HG03139 (cell line): ENCODE measurements at regions not wholly inside any gene's neighbourhood (a gene's known extent, or its start where the extent isn't known, plus 50 kb on each side); places are given as distances from the start of the nearest gene placed in this dataset.

ENCODE experiments used
- ATAC-seq: cut with Tn5 transposase; IDR thresholded peaks from one replicate; pipeline ENCODE4 v1.9.1; 2021; ENCODE audit not compliant: unreplicated experiment

DNA sequence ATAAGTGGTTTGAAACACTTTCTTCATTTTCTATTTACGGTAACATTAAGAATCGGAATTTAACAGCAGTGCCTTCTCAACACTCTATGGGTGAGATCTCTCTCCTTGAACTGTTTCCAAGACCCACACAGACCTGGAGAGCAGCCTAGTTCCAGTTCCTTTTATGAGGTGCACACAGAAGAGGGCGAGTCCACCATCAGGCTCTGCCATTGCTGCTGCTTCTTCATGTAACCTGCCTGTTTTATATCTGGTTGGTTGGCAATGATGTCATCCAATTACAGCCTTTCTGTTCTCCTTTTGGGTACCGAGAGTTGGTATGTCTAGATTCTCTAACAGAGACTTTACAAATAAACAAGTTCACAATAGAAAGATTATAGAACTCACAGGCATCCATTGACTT lies 225.7 kb downstream of the UTP18 start:
- ATAC-seq = no peak

DNA sequence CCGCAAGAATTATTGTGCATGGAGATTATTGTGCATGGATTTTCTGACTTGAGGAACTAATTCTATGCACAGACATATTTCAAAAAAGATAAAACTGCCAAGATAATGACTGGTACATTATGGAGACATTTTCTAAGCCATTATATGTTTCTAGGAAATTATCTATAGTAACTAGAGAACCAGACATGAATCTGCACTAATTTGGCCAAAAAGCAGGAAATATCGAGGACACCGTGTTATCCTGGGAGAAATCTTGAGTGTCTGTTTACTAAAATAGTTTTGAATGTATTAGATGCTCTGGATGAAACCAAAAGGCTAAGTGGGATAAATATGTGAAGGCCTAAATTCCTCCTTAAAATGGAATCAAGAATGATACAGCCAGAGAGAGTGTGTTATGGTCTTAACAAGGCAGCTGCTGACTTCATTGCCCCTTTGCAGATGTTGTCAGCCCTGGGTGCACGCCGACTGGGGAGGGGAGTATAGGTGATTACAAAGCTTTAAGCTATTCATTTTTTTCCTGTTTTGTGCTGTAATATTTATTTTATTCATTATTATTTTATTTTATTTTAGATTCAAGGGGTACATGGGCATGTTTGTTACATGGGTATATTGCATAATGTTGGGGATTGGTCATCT lies 226.7 kb downstream of the UTP18 start:
- ATAC-seq = no peak

DNA sequence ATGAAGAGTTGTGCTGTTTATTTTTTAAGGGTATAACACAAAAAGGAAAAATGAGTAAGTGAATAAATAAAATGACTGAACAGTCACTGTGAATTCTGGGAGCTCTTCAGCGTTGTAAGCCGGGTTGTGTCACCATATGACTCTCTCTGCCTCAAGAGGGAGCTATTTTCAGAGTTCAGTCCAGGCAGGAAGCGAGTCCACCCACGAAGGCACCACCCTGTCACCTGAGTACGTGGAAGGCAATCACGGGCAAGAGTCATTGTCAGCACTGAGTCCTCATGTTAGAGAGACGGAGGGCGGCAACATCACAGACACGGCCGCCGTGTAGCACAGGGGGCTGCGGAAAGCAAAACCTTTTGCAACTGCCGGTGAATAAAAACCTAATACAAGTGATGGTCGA lies 227.6 kb downstream of the UTP18 start:
- ATAC-seq = no peak

DNA sequence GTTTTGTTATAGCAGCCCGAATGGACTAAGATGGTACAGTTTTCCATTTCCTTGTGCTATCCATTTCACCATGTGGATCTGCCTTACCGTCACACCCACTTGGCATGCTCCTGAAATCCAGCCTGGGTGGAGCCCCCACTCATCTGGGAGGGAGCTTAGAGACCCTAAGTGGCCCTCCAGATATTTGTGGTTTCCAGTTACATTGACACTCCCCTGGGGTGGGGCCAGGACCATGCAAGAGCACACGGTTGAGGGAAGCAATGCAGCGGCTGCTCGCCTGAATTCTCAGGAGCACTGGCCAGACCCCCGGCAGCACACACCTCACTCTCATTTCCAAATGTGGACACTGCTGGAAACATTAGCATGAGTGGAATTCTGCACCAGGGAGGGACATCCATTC lies 231.1 kb downstream of the UTP18 start:
- no peak for ATAC-seq

DNA sequence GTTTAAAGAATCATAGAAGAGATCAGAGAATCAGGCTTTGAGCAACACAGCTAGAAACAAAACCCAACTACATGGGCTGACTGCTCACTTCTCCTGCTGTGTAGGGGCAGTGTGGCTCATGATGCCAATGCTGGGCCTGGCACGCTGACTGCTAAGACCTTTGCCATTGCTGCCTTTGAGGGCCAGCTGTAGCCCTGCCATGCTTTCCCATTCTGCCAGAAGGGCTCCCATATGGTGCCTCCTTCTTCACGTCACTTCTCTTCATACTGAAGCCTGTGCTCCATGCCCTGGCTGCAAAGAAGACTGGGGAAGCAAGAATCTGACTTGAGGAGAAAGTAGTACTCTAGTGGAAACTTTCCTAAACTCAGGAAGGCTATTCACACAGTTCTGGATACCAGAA lies 232.9 kb downstream of the UTP18 start:
- ATAC-seq = no peak

DNA sequence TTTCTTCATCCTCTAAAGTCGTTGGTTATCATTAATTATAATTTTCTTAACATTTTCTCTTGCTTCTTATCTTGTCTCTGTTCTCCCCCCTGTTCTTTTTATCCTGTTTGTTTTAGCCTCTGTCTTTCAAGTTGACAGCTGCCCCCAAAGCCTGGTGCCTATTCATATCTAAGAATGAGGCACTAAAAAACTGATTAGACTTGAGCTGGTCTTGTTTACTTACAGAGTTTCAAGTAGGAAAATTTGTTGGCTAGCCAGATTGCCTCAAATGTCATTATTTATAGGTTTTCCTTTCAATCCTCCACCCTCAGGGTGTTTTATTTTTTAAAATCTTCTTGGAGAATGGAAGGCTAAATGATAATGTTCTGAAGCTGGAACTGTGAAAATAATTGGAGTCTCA lies 236.0 kb downstream of the UTP18 start:
- no peak for ATAC-seq

DNA sequence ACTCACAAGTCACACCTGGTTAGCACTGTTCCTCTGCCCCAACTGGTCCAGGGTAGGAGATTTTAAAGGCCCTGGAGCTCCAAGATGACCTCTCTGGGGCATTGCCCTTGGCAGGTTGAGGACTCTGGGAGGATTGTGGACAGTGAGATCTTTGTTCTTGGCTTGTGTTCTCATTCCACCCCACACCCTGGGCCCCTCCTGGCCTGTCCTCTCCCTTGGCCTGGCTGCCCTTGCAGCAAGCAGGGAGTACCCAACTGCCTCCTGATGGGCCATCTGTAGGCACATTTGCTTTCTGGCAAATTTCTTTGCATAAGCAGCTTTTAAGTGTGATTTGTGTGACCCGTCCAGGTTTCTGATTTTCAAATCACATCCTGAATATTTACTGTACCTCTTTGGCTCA lies 239.6 kb downstream of the UTP18 start:
- no peak for ATAC-seq

DNA sequence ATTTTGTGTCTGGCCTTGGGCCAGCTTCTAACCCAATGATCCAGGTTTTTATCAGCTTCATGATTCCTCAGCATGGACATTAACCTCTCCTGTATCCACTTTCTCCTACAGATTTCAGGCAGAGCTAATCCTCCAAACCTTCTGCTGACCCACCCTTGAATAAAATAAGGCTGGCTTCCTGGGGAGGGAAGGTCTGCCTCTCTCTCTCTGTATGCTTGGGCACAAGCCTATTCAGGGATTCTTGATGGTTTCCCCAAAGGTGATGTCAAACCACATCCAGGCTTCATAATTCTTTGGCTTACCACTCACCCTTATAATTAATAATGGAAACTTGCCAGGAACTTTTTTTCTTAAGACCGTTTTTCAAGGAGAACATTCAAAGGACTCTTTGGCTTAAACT lies 240.1 kb downstream of the UTP18 start:
- no peak for ATAC-seq

DNA sequence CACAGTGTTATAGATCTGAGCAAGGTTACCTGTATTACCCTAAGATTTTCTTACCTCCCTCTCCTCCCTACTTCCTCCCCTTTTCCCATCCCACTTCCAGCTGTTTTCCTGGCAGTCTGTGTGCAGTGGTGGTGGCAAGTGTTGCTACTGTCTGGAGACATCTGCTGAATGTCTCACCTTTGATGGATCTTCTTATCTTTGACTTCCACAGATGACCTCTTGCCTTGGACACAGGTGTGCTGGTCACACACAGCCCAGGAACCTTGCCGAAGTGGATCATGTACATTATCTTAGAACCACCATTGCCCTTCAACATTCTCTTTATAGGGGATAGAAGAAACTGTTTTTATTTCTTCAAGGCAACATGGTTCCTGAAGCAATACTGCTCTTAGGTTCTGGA lies 245.1 kb downstream of the UTP18 start:
- no peak for ATAC-seq

DNA sequence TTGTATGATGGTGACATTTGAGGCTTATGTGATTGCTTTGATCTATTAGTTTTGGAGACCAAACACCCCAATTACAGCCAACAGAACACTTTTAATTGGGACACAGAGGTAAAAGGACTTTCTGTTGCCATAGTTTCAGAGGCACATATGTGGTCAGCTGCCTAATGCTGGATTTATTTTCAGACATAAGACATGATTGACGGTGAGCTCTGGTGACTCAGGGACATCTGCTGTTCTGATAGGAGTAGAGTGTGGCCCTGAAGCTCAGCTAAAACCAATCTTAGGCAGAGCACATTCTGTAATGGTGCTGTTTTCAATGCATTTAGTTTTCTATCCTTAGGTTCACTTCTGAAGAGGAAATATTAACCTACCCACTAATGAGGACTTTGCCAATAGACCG lies 247.1 kb downstream of the UTP18 start:
- no peak for ATAC-seq

DNA sequence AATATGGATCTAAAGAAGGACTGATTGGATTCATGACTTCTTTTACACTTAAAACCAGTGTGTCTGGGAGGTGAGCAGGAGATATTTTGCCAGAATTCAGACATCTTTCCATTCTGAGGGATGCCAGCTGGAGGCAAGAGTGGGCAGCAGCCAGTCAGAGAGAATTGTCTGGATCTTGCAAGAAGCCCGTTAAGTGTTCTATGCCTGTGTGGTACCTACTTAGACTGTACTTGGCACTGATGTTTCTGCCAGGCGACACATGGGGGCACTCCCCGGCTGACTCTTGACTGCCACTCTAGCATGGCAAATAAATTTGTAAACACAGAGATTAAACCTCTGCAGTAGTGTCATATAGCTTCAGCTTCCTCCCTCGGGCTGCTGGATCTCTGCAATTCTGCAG lies 247.7 kb downstream of the UTP18 start:
- no peak for ATAC-seq

DNA sequence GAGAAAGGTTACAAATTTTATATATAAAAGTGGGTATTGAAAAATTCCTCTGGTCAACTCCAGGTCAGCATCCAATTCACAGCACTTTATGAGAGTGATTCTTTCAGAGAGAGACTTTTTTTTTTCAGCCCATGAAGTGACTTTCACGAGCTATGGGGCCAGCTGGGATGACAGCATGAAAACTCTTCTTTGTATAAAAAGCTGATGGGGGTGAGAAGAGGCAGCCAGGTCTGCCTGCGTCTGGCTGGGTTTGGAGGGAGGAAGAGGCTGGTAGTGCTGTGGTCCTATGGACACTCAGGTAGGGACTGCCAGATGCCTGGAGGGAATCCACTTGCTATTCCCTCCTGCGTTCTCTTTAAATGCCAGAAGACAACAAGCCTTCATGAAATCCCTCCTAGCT lies 250.6 kb downstream of the UTP18 start:
- ATAC-seq = no peak

DNA sequence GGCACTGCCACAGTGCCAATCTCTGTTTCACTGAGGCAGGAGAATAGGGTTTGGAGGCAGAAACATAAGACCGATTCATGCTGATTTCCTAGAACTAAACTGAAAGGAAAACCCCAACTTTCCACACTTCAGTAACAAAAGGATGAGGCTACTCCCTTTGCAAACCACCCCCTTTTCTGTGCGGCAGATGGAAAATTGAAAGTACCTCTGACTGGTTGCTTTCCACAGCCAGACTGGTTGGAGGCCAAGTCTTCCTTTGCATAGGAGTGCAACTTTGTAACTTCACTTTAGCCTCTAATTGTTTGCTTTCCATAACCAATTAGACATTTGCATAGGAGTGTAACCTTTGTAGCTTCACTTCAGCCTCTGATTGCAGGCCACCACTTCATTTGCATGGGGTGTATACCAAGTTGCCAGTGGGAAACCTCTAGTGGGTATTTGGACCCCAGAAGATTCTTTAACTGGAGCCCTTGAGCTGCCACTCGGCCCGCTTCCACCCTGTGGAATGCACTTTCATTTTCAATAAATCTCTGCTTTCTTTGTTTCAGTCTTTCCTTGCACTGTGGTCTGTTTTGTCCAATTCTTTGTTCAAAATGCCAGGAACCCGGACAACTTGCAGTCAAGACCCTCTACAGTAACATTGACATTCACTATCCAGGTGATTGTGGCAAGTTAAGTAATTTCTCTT lies 252.0 kb downstream of the UTP18 start:
- ATAC-seq = no peak

DNA sequence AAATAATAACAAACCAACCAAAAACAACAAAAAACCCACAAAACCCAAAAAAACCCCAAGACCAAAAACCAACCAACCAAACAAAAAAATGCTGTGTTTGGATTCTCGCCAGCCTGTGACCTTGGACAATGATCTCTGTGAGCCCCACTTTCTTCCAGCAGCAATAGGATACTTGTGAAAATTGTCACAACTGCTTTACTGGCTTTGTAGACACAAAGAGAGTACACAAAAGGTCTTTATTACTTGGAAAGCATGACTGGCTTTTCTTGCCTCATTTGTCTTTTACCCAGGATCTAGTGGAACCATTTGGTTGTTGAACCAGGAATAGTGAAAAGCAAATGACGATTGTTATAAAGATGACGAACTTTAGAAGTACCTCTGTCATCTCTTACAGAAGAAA lies 256.6 kb downstream of the UTP18 start:
- ATAC-seq = no peak

DNA sequence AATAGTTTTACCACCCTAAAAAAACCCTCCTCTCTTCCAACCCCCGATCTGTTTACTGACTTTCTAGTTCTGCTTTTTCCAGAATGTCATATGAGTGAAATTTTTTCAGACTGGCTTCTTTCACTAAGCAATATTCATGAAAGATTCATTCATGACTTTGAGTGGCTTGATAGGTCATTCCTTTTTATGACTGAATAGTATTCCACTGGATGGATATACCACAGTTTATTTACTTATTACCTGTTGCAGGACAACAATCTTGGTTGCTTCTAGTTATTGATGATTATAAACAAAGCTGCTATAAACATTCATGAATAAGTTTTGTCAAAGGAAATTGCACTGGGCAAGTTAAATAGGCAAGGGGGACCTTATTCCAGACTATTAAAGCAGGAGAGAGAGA lies 264.2 kb downstream of the UTP18 start:
- no peak for ATAC-seq

DNA sequence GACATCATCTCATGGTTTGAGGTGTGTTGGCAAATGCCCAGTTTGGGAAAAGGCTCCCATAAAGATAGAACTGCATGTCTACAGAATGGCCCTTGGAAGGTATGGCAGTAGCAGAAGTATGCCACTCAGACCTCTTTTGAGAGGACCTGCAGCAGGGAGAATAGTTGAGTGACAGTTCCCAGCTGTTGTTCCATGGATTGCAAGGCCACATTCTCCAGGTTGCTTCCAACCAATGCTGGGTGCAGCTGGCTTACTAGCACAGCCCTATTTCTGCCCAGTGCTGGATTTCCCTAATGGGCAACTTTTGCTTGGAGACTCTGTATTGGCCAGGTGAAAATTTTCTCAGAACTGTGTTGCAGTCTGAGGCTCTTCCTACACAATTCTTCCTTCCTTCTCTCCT lies 266.2 kb downstream of the UTP18 start:
- no peak for ATAC-seq

DNA sequence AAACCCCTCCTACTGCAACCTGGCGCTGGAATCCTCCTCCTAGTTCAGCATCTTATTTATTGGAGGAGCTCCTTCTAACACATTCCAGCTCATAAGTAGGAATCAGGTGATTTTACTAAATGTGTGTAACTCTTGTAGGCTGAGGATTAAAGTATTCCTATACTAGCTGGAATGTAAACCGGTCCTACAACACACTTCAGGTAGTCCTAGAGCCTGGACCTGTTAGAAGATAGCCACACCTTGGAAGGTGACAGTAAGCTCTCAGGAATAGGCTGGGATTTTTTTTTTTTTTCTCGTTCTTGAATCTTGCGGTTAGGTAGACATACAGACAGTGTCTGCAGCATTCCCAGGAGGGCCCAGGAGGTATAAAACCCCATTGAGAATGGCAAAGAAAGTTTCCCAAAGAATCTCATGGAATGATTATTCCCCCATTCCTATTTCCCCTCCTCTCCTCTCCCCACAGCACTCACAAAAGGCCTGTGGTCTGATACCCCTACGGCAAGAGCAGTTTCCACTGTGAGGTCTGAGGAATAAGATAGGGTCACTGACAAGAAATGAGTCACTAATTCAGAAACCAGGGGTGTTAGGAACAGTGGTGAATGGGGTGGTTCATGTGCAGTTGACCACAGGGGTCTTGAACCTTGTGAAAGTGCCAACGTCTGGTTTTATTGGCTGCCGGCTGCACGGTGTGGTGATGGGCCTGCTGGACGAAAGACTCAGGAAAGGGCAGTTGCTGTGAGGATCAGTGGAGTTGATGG lies 267.1 kb downstream of the UTP18 start:
- ATAC-seq = no peak

DNA sequence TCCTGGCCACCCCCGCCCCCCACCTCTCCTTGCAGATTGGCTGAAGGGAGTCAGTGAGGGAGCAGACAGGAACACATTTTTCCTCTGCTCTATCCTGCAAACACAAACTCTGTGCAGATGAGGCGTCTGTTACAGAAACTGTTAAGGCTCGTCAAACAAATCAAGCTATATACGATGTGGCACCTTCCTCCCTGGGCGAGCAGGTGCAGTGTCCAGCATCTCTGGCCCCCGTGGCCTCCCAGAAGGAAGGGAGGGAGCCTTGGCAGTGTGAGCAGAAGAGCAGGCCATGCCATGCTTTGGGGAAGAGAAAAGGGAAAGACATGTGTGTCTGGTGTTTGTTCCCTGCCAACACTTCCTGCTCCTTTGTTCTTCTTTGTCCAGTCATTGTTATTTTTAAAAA lies 267.8 kb downstream of the UTP18 start:
- no peak for ATAC-seq

DNA sequence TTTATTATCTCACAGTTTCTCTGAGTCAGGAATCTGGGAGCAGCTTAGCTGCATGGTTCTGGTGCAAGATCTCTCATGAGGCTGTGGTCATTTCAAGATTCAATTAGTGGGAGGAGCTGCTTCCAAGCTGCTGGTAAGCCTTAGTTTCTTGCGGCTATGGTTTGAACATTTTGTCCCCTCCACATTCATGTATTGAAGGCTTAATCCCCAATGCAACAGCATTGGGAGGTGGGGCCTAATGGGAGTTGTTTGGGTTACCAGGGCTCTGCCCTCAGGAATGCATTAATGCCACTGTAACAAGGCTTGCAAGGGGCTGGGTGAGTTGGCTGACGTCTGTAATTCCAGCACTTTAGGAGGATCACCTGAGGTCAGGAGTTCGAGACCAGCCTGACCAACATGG lies 272.9 kb downstream of the UTP18 start:
- ATAC-seq = no peak

DNA sequence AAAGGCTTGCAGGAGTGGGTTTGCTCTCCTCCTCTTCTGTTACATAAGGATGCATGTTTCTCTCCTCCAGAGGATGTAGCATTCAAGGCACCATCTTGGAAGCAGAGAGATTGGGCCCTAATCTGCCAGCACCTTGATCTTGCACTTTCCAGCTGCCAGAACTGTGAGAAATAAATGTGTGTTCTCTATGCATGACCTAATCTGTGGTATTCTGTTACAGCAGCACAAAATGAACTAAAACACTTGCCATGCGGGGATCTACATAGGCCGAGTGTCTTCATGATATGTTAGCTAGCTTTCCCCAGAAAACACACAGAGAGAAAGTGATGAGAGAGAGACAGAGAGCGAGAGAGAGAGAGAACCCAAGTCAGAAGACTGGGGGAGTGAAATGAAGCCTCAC lies 273.5 kb downstream of the UTP18 start:
- ATAC-seq = no peak

DNA sequence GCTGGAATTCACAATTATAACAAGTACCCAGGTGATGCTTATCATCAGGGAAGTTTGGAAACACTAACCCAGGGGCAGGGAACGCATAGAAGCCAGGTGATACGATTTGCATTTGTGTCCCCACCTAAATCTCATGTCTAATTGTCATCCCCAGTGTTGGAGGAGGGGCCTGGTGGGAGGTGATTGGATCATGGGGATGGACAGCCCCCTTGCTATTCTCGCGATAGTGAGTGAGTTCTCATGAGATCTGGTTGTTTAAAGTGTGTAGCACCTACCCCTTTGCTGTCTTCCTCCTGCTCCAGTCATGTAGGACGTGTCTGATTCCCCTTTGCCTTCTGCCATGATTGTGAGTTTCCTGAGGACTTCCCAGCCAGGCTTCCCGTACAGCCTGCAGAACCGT lies 276.3 kb downstream of the UTP18 start:
- ATAC-seq = no peak

DNA sequence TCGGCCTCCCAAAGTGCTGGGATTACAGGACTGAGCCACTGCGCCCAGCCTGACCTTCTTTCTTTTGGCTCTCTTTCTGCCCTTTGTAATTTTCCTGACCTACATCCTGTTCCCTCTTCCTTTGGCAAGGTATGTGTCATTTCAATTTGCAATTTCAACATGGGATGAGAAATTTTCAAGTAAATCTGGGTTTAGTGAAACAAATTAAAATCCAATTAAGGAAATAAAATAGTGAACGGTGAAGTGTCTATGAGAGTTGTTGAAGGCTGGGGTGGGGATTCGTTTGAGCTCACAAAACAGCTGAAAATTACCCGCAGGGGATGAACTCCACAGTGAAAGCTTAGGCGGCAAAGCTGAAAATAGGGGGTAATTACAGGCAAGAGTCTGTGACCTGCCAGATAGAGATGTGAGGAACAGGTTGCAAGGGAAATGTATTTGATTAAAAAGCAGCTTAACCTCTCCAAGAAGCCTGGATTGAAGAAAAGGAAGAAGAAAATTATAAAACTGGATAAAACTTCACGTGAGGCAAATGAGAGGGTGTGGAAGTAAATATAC lies 277.7 kb downstream of the UTP18 start:
- ATAC-seq = no peak
